GM18508 (cell line): ENCODE measurements at regions not wholly inside any gene's neighbourhood (a gene's known extent, or its start where the extent isn't known, plus 50 kb on each side); places are given as distances from the start of the nearest gene placed in this dataset.
"Not testable (repeated sequence)": the region's sequence is repeated elsewhere in the genome, so short reads cannot be mapped to it uniquely, and the experiment has no call there.

ENCODE experiments used
- ATAC-seq: cut with Tn5 transposase; IDR thresholded peaks from one replicate; pipeline ENCODE4 v1.9.1; 2021; ENCODE audit warnings: moderate number of reproducible peaks; ENCODE audit not compliant: insufficient read depth, unreplicated experiment

DNA sequence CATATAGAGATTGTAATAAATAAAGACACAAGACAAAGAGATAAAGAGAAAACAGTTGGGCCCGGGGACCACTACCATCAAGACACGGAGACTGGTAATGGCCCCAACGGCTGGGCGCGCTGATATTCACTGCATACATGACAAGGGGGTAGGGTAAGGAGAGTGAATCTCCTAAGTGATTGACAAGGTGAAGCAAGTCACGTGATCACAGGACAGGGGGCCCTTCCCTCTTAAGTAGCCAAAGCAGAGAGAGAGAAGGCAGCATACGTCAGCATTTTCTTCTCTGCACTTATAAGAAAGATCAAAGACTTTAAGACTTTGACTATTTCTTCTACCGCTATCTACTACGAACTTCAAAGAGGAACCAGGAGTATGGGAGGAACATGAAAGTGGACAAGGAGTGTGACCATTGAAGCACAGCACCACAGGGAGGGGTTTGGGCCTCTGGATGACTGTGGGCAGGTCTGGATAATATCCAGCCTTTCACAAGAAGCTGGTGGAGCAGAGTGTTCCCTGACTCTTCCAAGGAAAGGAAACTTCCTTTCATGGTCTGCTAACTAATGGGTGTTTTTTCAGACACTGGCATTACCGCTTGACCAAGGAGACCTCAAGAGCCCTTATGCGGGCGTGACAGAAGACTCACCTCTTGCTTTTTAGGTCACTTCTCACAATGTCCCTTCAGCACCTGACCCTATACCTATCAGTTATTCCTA is 75.6 kb downstream of the MRPL39 start:
- not testable (repeated sequence) for ATAC-seq

DNA sequence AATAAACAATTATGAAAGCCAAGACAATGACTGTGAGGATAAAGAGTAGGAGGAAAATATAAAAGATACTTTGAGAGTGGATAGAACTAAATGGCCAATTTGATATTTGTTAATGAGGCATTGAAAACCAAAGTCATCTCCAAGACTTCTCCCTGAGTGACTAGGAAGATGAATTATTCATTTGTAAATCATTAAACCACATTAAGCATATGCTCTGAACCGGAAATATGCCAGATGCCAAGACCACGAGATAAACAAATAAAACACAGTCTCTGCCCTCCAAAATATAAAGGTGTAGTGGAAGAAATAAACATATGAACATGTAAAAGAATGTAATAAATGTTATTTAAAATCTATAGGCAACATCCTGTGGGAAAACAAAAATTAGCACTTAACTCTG is 78.8 kb downstream of the MRPL39 start:
- ATAC-seq: no peak

DNA sequence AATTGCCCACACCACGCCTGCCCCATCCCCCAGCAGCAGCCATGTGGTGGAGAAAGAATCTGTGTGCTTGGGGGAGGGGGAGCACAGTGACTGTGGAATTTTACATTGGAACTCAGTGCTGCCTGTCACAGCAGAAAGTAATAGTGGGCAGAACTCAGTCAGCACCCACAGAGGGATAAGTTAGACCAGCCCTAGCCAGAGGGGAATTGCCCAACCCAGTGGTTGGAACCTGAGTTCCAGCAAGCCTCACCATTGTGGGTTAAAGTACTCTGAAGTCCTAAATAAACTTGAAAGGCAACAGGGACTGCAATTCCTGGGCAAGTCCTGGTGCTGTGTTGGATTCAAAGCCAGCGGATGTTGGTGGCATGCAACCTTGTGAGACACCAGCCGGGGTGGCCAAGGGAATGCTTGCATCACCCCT is 88.8 kb downstream of the MRPL39 start:
- no peak for ATAC-seq

DNA sequence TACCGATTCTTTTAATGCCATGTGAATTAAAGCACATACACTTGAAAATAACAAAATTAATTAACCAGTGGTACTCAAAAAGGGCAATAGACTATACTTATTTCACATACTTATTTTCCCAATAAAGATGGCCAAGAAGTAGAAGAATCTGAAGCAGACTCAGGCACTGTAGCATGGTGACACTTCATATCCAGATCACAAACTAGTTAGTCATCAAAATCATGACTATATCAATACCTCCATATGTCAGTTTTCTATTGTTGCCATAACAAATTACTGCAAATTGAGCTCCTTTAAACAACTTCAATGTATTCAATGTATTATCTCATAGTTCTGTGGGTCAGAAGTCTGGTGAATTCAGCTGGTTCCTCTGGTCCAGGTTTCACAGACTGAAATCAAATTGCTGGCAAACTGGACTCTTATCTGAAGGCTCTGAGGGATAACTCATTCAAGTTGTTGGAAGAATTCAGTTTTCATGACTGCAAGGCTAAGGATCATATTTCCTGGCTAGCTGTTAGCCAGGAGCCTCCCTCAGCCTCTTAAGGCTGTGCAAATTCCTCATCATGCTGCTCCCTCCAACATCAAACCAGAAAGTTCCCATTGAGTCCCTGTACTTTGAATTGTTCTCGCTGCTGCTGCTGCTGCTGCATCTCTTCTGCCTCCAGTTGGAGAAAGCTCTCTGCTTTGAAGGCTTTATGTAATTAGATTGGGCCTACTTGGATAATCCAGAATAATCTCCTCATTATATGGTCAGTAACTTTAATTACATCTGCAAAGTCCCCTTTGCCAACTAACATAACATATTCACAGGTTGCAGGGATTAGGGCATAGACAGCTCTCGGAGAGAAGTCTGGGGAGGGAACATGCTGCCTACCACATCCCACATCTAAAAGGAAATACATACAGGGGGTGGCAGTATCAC is 91.5 kb downstream of the MRPL39 start:
- ATAC-seq: no peak

DNA sequence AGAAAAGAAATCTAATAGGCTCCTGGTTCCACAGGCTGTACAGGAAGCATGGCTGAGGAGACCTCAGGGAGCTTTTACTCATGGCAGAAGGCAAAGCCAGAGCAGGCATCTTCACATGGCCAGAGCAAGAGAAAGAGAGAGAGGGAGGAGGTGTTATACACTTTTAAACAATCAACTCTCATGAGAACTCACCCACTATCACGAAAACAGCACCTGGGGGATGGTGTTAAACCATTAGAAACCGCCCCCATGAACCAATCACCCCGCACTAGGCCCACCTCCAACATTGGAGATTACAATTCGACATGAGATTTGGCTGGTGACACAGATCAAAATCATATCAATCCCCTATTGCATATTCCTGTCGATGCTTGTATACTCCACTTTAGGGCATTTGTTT is 93.5 kb downstream of the MRPL39 start:
- ATAC-seq: no peak

DNA sequence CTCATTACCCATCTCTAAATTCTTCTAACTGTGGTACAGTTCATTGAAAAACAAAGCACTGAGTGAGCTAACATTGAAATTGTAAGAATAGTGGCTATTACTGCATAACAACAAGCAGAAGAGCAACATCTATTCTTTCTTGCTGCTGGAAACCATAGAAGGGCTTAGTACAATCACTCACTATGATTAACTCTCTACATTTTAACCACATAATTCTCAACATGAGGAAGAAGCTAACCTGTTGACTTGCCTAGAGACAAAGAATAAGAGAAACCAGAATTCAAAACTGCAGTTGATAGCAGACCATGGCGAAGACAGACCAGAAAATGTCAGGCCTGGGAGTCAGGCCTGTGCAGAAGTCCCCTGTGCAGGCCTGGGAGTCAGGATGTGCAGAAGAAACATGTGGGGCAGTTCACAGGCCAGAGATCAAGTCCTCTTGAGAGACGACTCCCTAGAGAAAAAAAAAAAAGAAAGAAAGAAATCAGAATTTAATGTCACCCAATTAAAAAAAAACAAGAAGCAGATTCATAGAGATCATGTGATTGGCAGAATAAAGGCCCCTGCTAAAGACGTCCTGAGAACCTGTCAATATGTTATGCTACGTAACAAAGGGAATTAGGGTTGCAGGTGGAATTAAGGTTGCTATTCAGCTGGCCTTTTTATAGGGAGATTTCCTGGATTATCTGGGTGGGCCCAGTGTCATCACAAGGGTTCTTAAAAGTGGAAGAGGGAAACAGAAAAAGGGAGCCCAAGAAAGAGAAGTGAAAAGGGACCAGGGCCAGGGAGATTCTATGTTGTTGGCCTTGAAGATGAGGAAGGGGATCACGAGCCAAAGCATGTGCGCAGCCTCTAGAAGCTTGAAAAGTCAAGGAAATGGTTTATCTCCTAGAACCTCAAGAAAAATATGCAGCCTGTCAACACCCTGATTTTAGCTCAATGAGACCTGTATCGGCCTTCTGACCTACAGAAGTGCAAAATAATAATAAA is 94.9 kb downstream of the MRPL39 start:
- no peak for ATAC-seq

DNA sequence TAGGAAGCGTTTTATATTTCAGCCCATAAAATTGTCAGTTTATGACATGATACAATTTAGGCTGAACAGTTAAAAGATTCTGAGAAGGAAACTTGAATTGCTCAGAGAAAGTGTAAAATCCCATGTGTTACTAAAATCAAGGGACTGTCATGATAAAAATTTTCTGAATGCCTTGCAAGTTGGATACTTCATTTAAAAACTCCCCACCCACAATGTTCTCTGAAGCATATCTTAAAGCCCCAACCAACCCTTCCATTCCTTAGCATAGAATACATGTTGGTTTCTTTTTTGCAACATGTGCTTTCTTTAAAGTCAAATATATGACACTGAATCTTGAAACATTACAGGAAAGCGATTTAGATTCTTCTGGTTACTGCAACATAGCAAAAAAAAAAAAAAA is 97.4 kb downstream of the MRPL39 start:
- ATAC-seq: no peak

DNA sequence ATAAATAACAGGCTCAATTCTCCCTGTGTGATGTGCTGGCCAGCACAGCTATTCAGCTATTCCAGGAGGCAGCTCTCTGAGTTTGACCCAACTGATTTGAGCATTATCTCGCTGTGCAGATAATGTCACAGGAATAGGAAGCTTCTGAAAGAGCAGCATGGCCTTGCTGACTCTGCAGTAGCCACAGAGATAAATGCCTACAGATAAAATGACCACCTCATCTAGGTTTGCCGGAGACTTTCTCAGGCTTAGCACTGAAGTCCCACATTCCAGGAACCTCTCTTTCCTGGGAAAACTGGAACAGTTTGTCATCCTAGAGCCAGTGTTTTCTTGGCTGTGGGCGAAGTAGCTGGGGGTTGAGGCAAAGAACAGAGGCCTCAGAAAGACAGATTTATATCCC is 98.9 kb downstream of the MRPL39 start:
- no peak for ATAC-seq

DNA sequence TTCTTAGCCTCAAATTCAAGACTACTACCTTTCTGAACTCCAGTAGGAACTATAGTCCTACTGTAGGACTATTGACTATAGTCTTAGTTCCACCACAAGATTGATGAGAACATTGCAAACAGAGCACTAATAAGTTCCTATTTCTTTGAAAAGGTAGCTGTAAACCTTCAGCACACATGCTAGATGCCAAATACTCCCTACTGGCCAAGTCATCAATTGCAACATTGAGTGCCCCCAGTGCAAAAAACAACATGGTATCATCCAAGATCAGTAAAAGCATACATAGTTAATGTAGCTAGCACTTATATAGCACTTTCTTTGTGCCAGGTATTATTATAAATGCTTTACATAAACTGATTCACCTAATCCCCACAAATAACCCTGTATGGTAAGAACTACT is 99.8 kb downstream of the MRPL39 start:
- no peak for ATAC-seq

DNA sequence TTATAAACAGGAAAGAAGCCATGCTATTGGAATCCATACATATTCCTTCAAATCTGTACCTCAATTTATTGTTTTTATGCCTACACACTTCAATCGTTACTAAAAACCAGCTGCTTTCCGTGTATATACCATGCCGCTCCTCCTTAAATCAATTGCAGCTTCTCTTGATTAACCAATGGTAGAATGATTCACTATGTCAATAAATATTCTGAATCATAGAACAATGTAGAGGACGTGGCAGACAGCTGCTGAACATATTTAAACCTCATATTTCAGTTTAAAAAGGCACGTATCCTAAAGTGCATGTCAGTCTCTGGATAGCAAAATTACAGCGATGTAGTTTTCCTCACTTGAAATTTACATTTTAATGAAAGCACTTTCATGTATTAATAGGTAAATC is 100.4 kb downstream of the MRPL39 start:
- no peak for ATAC-seq

DNA sequence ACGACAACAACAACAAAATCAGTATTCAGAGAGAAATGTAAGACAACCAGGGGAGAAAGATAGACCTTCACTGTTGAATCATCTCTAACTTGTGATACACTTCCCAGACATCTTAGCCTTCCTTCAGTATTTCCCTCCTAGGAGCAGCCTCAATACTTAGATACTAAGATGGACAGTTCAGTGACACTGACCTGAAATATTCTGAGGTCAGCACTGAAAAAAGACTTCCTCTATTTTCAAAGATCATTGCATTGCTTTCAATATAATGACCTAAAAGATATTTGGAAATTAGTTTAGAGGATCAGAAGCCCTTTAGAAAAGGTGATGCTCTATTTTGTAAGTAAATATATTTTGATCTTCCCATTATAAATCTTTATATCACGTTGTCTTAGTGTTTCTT is 101.0 kb downstream of the MRPL39 start:
- no peak for ATAC-seq

DNA sequence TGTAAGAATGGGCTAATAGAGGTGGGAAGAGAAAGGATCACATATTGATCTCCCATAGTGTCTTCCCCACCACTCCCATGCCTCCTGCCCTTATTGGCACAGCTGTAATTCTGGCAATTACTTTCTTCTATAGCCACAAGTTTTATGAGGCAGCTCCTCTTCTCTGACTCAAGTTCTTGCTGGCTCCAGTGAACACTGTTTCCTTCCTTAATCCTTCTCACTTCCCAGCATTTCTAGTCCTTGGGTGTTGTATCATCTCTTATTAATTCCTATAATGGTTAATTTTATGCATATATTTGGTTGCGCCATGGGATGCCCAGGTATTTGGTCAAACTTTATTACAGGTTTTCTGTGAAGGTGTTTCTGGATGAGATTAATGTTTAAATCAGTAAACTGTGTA is 103.3 kb downstream of the MRPL39 start:
- no peak for ATAC-seq

DNA sequence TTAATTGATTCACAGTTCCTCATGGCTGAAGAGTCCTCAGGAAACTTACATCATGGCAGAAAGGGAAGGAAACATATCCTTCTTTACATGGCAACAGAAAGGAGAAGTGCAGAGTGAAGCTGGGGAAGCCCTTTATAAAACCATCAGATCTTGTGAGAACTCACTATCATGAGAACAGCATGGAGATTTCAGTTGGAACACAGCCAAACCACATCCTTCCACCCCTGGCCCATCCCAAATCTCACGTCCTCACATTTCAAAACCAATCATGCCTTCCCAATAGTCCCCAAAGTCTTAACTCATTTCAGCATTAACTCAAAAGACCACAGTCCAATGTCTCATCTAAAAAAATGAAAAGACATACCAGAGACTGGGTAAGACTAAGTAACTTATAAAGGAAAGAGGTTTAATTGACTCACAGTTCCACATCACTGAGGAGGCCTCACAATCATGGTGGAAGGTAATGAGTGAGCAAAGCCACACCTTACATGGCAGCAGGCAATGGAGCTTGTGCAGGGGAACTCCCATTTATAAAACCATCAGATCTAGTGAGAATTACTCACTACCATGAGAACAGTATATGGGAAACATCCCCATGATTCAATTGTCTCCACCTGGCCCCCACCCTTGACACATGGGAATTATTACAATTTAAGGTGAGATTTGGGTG is 105.2 kb downstream of the MRPL39 start:
- ATAC-seq: peak; percentile 65

DNA sequence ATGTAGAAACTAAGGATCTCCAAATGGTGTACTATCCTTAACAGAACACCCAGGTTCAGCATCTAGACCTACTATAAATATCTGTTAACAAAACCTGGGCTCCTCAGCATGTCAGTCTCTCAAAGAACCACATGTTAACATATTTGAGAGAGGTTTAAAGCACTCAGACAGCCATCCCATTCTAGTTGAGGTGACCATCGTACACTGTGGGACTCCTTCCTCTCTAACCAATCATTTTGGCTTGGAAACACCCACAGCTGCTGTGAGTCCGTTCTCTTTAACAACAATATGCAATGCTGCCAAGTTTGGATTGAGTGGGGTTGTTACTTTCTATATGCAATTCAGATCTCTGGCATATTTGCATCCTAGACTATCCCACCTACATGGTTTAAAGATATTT is 105.8 kb downstream of the MRPL39 start:
- ATAC-seq: no peak

DNA sequence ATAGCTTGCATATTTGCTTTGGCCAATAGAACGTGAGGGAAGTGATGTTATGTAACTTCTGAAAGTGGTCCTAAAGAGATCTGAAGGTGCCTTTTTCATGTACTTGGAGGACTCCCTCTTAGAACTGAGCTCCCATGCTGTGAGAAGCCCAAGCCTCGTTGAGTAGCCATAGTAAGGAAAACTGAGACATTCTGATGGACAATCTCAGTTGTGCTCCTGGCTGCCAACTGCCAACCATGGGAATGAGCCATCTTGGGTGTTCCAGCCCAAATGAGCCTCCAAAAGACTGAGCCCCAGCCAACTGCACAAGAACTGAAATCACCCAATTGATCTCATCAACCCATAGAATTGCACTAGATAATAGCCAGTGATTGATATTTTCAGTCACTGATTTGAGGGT is 106.7 kb downstream of the MRPL39 start:
- no peak for ATAC-seq

DNA sequence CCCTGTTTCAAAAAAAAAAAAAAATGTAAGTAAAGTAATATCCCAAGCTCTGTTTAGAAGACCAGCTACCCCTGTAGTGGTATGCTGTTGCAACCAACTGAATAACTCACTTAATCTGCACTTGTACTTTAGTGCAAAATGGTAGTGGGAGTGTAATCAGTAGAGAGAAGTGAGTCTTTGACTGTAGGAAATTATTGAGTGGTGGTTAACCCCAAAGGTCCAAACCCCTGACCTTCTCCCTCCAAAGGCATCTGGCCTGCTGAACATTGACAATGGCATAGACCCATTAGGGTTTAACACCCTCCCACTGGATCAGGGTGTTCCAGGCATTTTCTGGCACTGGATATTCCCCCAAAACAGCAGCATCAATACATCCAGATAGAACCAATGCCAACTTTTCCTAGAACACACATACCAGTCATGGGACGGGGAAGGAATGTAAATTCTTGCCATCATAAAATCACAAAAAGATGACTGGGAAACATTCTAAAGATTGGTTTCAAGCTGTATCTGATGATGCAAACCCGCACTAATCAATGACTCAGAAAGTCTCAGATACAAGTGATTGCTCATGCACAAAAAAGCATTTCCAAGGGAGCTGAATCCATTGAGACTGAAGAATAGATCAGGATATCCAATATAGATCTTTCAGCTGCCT is 110.3 kb downstream of the MRPL39 start:
- ATAC-seq: no peak

DNA sequence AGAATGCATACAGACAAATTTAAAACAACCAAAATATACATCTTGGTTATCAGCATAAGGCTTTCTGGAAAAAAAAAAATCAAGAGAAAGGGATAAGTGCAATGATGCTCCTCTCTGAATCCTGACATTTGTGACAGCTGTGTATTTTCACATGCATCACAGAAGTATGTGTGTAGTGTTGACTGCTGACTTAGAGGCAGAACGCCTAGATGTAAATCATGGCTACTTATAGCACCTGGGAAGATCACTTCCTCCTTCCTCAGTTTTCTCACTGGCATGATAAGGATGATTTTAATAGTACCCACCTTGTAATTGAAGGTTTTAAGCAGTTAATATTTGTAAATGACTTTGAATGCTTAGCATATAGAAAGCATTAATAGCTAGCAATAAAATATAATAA is 112.5 kb downstream of the MRPL39 start:
- ATAC-seq: no peak

DNA sequence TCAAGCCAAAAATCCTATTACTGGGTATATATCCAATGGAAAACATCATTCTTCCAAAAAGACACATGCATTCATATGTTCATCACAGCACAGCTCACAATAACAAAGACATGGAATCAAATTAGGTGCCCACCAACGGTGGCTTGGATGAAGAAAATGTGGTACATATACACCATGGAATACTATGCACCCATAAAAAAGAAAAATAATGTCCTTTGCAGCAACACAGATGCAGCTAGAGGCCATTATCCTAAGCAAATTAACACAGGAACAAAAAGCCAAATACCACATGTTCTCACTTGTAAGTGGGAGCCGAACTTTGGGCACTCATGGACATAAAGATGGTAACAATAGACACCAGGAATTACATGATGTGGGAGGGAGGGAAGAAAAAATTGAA is 113.6 kb downstream of the MRPL39 start:
- no peak for ATAC-seq

DNA sequence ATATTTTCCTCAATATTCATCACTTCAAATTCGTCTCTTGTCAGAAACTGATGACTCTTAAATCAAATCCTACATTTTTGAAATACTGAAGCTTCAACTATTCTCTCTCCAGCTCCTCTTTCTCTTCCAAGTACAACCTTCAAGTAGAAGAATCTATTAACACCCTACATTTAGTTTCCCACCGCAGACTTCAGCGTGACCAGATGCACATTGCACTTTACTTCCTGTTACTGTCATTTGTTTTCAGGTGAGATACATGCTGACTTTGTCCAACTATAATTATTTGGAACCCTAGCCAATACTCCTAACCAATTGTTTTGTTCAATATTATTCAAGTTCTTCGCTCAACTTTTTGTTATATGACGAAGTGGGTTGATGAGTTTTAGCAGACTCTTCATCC is 116.0 kb downstream of the MRPL39 start:
- no peak for ATAC-seq

DNA sequence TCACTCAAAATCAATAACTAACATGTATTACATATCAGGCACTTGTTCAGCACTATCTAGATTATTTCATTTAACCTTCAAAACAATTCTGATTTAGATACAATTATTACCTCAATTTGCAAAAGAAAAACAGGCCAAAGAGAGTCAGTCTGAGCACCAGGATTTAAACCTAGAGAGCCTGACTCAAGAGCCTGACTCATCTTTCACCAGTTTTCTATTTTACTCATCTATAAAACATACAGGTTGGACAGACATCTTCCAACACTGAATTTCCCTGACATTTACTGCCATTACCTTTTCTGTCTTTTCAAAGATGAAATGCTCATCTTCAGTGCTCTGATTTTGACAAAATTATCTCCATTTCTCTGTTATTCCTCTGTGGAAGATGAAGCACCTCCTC is 116.5 kb downstream of the MRPL39 start:
- ATAC-seq: no peak
